ENCODE measurements at regions not wholly inside any gene's neighbourhood (a gene's known extent, or its start where the extent isn't known, plus 50 kb on each side); places are given as distances from the start of the nearest gene placed in this dataset.

DNA sequence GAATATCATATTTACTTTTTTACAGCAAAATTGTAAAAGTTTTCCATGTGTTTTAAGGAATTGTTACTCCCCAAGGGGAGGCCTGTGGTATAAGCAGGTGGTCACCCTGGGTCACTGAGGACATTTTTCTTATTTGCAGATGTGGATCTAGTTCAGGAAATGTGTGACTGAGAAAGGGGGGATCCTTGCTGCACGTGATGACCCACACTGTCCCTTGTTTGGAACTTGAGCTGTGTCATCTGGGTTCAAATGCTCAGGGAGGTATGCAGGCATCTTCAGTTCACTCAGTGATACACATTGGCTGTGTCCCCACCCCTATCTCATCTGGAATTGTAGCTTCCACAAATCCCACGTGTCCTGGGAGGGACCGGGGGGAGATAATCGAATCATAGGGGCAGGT, 431.9 kb upstream of the CDH4 start:
- TF ChIP-seq, protein P1, sequence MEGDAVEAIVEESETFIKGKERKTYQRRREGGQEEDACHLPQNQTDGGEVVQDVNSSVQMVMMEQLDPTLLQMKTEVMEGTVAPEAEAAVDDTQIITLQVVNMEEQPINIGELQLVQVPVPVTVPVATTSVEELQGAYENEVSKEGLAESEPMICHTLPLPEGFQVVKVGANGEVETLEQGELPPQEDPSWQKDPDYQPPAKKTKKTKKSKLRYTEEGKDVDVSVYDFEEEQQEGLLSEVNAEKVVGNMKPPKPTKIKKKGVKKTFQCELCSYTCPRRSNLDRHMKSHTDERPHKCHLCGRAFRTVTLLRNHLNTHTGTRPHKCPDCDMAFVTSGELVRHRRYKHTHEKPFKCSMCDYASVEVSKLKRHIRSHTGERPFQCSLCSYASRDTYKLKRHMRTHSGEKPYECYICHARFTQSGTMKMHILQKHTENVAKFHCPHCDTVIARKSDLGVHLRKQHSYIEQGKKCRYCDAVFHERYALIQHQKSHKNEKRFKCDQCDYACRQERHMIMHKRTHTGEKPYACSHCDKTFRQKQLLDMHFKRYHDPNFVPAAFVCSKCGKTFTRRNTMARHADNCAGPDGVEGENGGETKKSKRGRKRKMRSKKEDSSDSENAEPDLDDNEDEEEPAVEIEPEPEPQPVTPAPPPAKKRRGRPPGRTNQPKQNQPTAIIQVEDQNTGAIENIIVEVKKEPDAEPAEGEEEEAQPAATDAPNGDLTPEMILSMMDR (IDR thresholded peaks at IDR 0.05) = no peak
- Mint-ChIP-seq H3K4me1 (ENCODE audit: unreplicated experiment) (no peaks in the 10 kb centered on the region), H3K27me3 (ENCODE audit: unreplicated experiment) (no peaks in the 10 kb centered on the region), H3K9me3 (ENCODE audit: unreplicated experiment) (no peaks in the 10 kb centered on the region), H3K4me3 (ENCODE audit: unreplicated experiment) (no peak overlapping the region), H3K36me3 (ENCODE audit: unreplicated experiment) (no peaks in the 10 kb centered on the region), H3K27ac (ENCODE audit: unreplicated experiment) (no peak overlapping the region)
- peak; percentile 34 for DNase-seq (ENCODE audit: extremely low spot score, unreplicated experiment)

DNA sequence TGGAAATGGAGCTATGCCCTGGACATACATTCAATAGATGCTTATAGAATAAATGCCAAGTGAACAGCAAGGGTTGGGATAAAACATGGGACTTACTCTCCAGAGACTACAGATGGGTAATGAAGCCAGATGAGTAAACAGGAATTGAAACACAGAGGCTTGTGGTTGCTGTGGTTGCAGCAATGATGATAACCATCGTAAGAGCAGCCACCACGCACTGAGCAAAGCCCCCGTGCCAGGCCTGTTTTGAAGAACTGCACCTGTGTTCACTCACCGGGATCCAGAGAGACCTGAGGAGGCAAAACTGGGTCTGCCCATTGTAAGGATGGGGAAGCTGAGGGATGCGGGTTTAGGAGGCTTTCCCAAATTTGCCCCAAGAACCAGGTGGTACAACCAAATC, 431.1 kb upstream of the CDH4 start:
- DNase-seq (ENCODE audit: extremely low spot score, unreplicated experiment) = peak; percentile 62
- no peak overlapping the region for H3K27ac Mint-ChIP-seq (ENCODE audit: unreplicated experiment)
- H3K36me3 Mint-ChIP-seq (ENCODE audit: unreplicated experiment) = no peaks in the 10 kb centered on the region
- no peaks in the 10 kb centered on the region for H3K4me1 Mint-ChIP-seq (ENCODE audit: unreplicated experiment)
- H3K9me3 Mint-ChIP-seq (ENCODE audit: unreplicated experiment) = no peaks in the 10 kb centered on the region
- no peaks in the 10 kb centered on the region for H3K27me3 Mint-ChIP-seq (ENCODE audit: unreplicated experiment)
- H3K4me3 Mint-ChIP-seq (ENCODE audit: unreplicated experiment) = no peak overlapping the region
- TF ChIP-seq, protein P1 (IDR thresholded peaks at IDR 0.05) = no peak

DNA sequence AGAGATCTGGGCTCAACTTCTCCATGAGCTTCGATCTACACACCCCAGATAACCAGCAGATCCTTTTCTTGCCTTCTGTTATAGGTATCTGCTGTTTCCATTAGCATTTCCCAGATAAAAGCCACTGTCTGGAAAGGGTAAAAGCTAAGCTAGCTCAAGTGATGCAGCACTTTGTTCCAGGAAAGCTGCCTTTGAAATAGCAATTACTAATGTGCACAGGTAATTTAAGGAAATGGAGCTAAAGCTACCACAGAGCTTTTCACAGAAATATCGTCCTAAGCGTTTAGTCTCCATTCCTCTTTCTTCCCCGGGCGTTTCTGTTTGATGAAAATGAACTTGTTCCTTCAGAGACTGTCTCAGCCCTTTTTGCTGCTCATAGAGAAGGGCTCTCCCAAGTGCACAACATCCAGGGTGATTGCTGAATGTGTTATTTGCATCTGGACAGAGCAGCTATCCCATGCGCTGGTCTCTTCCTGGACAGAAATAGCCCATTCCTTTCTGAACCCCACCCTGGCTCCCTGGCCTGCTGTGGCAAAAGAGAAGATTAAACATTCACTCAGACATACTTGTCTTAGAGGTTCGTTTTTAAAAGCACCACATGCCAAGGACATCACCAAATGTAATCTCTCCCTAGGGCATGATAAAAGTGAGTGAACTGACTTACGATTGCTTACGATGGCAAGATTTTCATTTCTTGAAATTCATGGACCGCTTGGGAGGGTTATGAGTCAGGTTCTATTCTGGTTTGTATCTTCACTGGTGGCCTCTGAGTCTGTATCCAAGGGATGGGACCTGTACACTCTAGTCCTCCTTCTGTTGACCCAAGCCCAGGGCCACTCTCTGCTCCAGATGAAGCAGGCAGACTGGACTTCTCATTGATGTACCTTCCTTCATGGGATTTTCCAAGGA, 429.1 kb upstream of the CDH4 start:
- H3K27me3 Mint-ChIP-seq (ENCODE audit: unreplicated experiment) = no peaks in the 10 kb centered on the region
- DNase-seq (ENCODE audit: extremely low spot score, unreplicated experiment) = no peak
- no peaks in the 10 kb centered on the region for H3K4me1 Mint-ChIP-seq (ENCODE audit: unreplicated experiment)
- no peak overlapping the region for H3K27ac Mint-ChIP-seq (ENCODE audit: unreplicated experiment)
- no peaks in the 10 kb centered on the region for H3K36me3 Mint-ChIP-seq (ENCODE audit: unreplicated experiment)
- H3K9me3 Mint-ChIP-seq (ENCODE audit: unreplicated experiment) = no peaks in the 10 kb centered on the region
- no peak overlapping the region for H3K4me3 Mint-ChIP-seq (ENCODE audit: unreplicated experiment)
- TF ChIP-seq, protein P1 (IDR thresholded peaks at IDR 0.05) = no peak

DNA sequence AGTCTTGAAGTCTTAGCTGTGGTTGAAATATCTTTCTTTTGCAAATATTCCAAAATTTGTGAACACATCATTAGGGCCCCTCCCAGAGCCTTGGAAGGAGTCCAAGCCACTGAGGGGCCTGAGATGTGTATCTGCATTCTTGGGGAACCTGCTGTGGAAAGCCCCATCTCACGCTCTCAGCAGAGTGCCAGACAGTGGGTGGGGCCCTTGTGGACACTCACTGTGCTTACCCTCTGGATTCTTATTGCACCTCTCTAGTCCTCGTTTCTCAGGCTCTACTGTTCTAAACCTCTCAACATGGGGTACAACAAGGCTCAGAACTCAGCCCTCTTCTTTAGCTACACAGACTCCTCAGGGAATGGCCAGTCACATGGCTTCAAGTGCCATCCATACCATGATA, 416.2 kb upstream of the CDH4 start:
- Mint-ChIP-seq H3K27ac (ENCODE audit: unreplicated experiment) (no peak overlapping the region), H3K9me3 (ENCODE audit: unreplicated experiment) (peaks cover 12% of the 10 kb centered on the region), H3K27me3 (ENCODE audit: unreplicated experiment) (no peaks in the 10 kb centered on the region), H3K4me3 (ENCODE audit: unreplicated experiment) (no peak overlapping the region), H3K4me1 (ENCODE audit: unreplicated experiment) (no peaks in the 10 kb centered on the region), H3K36me3 (ENCODE audit: unreplicated experiment) (no peaks in the 10 kb centered on the region)
- DNase-seq (ENCODE audit: extremely low spot score, unreplicated experiment) = no peak
- TF ChIP-seq, protein P1 (IDR thresholded peaks at IDR 0.05) = no peak

DNA sequence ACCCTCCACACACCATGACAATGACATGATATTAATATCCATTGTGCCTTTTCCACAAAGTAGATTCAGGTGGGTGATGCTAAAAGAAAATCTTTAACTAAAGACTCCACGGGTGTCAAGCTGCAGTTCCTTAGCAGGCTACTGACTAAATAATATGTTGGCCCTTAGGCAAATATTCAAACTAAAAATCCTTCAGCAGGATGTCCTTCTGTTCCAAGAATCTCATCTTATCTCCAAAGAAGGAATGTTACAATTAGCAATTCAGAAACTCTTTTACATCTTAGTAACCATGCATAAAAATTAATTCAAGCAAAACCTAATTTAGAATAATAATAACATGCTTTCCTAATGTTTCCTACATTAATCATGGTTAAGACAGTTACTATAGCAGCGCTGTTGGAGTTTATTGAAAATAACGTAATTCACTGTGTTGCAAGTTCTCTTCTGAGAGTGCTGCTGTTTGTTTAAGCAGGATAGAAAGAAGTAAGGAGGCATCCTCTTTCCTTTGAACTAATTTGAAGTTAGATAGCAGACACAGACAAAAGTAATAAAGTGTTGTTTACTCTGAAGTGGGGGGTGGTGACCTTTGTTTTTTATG, 414.8 kb upstream of the CDH4 start:
- Mint-ChIP-seq H3K27ac (ENCODE audit: unreplicated experiment) (no peak overlapping the region), H3K36me3 (ENCODE audit: unreplicated experiment) (no peaks in the 10 kb centered on the region), H3K4me3 (ENCODE audit: unreplicated experiment) (no peak overlapping the region), H3K9me3 (ENCODE audit: unreplicated experiment) (peaks cover 12% of the 10 kb centered on the region), H3K27me3 (ENCODE audit: unreplicated experiment) (no peaks in the 10 kb centered on the region), H3K4me1 (ENCODE audit: unreplicated experiment) (no peaks in the 10 kb centered on the region)
- no peak for DNase-seq (ENCODE audit: extremely low spot score, unreplicated experiment)
- TF ChIP-seq, protein P1 (IDR thresholded peaks at IDR 0.05) = no peak
